Testis (tissue), 2 donors: ENCODE measurements at regions not wholly inside any gene's neighbourhood (a gene's known extent, or its start where the extent isn't known, plus 50 kb on each side); places are given as distances from the start of the nearest gene placed in this dataset.

Experiments used
- POLR2A ChIP-seq: fragments of 450-650 bp; IDR thresholded peaks from one replicate; pipeline ENCODE4 v1.6.1; 2017; ENCODE audit warnings: antibody characterized with exemption, mild to moderate bottlenecking, moderate library complexity
- TF ChIP-seq, protein P1 (sequence below), 3 experiments: fragments of 450-650 bp in 2 of 3; fragments of 200-600 bp in 1 of 3; sonication (generic) in 1 of 3; IDR thresholded peaks; one replicate each; pipeline ENCODE4 v1.5.1; 2016 to 2019; ENCODE audit warnings: antibody characterized with exemption in 3 of 3, mild to moderate bottlenecking in 2 of 3, moderate library complexity in 1 of 3

DNA sequence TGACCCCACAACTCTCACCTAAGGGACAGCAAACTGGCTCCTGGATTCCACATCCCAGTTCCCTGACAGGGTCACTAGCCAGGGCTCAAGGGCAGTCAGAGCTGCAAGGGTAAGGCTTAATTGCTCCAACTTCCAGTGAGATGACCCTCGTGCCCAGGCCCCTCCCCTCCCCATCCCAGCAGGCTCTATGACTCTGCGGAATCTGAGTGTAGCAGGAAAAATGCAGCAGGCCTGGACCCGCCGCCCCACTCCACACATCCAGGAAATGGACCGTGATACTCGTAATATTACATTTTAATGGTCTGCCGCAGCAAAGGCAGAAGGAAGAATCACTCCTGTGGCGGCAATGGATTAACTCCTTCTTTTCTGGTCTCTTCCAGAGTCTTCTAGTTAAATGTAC is 91.7 kb upstream of the CHST15 start:
- TF ChIP-seq, protein P1, sequence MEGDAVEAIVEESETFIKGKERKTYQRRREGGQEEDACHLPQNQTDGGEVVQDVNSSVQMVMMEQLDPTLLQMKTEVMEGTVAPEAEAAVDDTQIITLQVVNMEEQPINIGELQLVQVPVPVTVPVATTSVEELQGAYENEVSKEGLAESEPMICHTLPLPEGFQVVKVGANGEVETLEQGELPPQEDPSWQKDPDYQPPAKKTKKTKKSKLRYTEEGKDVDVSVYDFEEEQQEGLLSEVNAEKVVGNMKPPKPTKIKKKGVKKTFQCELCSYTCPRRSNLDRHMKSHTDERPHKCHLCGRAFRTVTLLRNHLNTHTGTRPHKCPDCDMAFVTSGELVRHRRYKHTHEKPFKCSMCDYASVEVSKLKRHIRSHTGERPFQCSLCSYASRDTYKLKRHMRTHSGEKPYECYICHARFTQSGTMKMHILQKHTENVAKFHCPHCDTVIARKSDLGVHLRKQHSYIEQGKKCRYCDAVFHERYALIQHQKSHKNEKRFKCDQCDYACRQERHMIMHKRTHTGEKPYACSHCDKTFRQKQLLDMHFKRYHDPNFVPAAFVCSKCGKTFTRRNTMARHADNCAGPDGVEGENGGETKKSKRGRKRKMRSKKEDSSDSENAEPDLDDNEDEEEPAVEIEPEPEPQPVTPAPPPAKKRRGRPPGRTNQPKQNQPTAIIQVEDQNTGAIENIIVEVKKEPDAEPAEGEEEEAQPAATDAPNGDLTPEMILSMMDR (IDR thresholded peaks at IDR 0.05), result no peak
- TF ChIP-seq POLR2A, result no peak
